ENCODE measurements at regions not wholly inside any gene's neighbourhood (a gene's known extent, or its start where the extent isn't known, plus 50 kb on each side); places are given as distances from the start of the nearest gene placed in this dataset.
"Not testable (repeated sequence)": the region's sequence is repeated elsewhere in the genome, so short reads cannot be mapped to it uniquely, and the experiment has no call there.

DNA sequence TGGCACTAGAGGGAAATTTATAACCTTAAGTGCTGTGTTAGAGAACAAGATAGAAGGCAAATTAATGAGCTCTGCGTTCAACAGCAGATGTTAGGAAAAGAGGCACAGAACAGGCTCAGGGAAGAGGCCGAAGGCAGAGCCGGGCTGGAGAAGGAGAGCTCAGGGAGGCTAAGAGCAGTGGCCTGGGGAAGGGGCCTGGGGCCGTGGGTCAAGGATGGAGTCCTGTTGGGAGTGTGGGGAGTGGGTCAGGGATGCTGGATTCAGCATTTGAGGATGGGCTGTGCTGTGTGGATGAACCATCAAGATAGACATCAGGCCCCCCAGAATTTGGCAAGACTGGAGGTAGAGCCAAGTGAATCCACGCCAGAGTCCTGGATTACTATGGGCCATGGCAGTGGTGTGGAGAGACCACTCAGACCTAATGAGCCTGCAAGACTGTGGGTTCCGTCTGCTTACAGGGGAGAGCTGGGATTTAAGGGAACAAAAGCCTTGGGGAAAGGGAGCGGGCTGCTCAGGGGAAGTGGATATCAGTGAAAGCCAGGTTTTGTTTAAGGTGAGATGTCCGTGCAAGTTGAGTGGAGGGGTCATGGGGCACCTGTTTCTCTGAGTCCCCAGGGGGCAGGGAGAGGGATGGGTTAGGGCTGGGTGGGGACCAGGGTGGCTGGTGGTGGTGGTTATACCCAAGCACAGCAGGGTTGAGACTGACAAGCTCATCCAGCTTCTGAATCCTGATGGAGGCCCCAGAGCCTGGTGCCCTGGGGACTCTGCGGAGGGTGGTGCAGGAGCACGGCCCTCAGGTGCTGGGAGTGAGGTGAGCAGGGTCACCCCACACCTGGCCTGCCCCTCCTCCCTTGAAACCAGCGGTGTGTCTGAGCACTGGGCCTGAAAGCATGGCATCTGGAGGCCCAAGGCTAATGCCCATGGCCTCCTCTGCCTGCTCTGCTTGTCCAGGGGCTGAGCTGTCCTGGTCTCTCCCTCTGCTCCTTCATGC lies 101.7 kb downstream of the BMS1 start:
- DNase-seq (ENCODE audit: low spot score in 2 of 2), result no peak
- no peak for FAIRE-seq

- DNase-seq (ENCODE audit: low spot score in 2 of 2) (no peak), FAIRE-seq (no peak)
Measured at GRCh38 chr10:42885491-42886270, 103.1 kb downstream of the BMS1 start.

DNA sequence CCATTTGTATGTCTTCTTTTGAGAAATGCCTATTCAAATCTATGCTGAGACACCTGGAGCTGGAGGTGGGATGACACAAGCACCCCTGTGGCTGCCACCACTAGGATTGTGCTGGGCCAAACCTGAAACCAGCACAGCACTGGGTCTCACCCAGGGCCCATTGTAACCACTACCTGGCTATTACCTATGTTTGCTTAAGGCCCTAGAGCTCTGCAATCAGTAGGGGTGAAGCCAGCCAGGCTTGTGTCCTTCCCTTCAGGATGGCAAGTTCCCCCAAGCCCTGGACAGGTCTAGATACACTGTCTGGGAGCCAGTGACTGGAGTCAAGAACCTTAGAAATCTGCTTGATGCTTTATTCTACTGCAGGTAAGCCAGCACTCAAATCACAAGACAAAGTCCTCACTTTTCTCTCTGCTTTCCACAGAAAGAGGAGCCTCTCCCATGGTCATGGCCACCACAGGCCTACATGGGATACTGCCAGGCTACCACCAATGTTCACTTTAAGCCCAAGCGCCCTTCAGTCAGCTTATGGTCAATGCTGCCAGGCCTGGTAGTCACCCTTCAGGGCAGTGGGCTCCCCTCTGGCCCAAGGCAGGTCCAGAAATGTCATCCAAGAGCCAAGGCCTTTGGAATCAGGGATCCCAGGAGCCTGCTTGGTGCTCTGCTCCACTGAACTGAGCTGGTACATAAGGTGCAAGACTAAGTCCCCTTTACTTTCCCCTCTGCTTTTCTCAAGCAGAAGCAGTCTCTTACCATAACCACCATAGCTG lies 105.3 kb downstream of the BMS1 start:
- DNase-seq (ENCODE audit: low spot score in 2 of 2), result no peak
- FAIRE-seq, result no peak

- DNase-seq (ENCODE audit: low spot score in 2 of 2), result no peak
- FAIRE-seq, result no peak
Measured at GRCh38 chr10:42888504-42889095, 106.0 kb downstream of the BMS1 start.

DNA sequence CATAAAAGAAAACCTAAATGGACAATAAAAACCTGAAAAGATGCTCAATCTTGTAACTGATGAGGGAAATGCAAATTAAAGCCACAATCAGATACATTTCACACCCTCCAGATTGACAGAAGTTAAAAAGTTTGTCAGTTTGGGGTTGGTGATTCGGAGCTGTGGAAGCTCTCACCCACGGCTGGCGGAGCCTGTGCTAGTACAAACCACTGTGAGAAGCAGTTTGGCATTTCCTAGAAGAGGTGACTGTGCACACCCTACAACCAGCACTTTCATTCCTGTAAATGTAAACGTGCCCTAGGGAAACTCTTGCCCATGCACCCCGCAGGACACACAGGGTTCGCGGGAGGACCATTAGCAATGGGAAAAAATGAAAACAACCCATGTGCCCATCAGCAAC lies 114.1 kb downstream of the BMS1 start:
- no peak for DNase-seq (ENCODE audit: low spot score in 2 of 2)
- FAIRE-seq, result no peak

DNA sequence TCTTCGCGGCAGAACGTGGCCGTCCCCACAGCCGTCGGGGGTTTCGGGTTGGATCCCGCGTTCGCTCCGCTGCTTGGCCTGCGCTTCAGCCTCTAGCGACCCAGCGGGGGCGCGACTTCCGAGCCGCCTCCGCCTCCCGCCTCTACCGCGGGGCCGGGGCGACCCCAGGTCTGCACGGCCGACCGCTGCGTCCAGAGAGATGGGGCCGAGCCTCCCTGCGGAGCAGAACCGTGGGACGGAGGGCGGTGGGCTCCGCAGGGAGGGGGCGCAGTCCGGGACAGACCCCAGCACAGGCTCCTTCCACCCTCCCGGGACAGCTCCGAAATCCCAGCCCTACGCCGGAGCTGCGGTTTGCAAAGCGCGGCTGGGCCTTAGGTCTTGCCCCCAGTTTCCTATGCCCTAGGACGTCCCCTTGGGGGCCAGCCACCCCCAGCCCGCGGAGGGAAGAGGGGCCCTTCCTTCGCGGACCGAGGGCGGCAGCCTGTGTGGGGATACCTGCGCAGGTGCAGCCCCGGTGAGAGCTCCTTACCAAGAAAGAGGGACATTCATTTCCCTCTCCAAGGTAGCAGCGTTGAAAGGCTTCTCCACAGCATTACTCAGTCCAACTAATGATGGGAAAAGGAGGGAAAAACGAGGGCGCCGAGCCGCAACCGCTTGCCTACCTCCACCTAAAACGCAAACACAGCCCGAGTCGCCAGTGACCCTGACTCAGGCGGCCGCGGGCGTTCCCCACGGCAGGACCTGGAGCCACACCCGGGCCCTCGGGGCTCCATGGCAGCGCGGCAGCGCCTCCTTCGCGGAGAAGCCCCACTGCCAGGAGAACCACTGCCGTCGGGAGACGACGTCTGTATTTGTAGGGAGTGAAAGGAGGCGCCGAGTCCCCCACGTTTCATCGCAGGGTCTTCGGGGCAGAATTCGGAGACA lies 115.7 kb downstream of the BMS1 start:
- DNase-seq (ENCODE audit: low spot score in 2 of 2) (no peak), FAIRE-seq (no peak)

DNA sequence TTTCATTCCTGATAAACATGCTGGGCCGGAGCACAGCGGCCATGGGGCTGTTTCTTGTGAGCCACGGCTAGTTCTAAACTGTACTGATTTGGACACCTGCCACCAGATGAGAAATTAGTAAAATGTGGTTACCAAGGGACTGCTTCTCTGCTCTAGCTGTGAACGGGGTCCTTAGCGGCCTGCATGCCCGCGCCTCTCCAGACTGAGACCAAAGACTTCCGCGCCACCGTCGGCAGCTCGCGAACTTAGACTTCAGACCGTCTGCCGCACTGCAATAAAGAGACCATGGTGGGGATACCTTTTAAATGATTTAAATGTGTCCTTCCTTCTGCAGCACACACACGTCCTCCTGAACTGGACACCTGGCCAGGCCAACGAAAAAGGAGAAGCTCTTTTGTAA lies 116.4 kb downstream of the BMS1 start:
- DNase-seq (ENCODE audit: low spot score in 2 of 2) (no peak), FAIRE-seq (no peak)

- FAIRE-seq; DNase-seq (ENCODE audit: low spot score in 2 of 2): not testable (repeated sequence)
Measured at GRCh38 chr10:42900346-42900745, 117.8 kb downstream of the BMS1 start.

GRCh38 chr10:42911359-42911758 lies 128.8 kb downstream of the BMS1 start:
- DNase-seq (ENCODE audit: low spot score in 2 of 2) (no peak), FAIRE-seq (no peak)

DNA sequence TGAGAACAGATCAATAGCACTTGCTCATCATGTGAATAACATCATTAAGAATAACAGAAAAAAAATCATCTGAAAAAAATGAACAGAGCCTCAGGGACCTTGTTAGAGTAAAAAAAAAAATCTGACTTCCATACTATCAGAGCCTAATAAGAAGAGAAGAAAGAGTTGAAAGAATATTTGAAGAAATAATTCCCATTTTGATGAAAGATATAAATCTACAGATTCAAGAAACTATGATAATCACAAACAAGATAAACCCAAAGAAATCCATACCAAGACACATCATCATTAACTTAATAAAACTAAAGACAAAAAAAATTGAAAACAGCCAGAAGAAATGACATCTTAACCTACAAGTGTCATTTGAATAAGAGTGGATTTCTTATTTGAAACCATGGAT lies 134.4 kb downstream of the BMS1 start:
- FAIRE-seq (peak; percentile 43), DNase-seq (ENCODE audit: low spot score in 2 of 2) (no peak)

- no peak for FAIRE-seq
- DNase-seq (ENCODE audit: low spot score in 2 of 2), result no peak
Measured at GRCh38 chr10:42917821-42918220, 135.2 kb downstream of the BMS1 start.

DNA sequence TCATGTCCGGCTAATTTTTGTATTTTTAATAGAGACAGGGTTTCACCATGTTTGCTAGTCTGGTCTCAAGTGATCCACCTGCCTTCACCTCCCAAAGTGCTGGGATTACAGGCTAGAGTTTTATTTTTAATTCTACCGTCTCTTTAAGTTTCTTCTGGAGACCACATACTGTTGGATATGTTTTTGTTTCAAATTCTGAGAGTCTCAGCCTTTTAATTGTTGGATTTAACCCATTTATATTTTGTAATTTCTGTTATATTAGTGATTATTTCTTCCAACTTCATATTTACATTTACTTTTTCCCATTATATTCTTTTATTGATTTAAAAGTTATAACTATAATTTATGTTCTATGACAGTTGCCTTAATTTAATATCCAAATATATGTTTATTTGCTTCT lies 139.4 kb downstream of the BMS1 start:
- DNase-seq (ENCODE audit: low spot score in 2 of 2) (no peak), FAIRE-seq (peak; percentile 8)

DNA sequence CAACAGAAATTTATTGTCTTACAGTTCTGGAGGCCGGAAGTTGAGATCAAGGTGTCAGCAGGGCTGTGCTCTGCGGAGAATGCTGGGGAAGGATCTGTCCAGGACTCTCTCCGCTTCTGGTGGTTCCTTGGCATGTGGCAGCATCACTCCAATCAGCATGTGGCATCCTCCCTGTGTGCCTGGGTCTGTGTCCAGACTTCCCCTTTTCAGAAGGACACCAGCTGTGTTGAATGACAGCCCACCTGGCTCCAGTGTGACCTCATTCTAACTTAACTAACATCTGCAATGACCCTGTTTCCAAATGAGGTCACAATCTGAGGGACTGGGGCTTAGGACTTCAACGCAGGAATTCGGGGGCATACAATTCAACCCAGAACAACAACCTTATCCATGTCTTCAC lies 141.9 kb downstream of the BMS1 start:
- FAIRE-seq (no peak), DNase-seq (ENCODE audit: low spot score in 2 of 2) (no peak)

- FAIRE-seq (no peak), DNase-seq (ENCODE audit: low spot score in 2 of 2) (no peak)
Measured at GRCh38 chr10:42926843-42927242, 144.2 kb downstream of the BMS1 start.

- DNase-seq (ENCODE audit: low spot score in 2 of 2), result no peak
- FAIRE-seq, result no peak
Measured at GRCh38 chr10:42928064-42928463, 145.5 kb downstream of the BMS1 start.

DNA sequence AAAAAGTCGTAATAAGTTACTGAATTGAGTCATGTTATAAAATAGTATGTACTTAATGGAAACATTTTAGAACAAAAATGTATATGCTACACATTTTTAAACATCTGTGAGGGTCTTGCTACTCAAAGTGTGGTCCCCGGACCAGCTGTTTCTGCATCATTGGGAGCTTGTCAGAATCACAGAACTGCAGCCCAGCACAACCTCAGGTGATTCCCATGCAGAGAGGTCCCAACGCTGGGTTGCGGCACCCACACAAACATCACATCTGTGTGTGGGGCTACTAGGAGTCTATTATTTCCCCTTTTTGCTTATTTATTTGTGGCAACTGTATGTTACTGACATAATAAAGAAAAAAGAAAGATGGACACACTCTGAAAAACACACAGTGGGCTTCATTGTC lies 146.6 kb downstream of the BMS1 start:
- DNase-seq (ENCODE audit: low spot score in 2 of 2), result no peak
- FAIRE-seq, result no peak

- no peak for FAIRE-seq
- no peak for DNase-seq (ENCODE audit: low spot score in 2 of 2)
Measured at GRCh38 chr10:42929993-42930392, 146.9 kb upstream of the RET start.

DNA sequence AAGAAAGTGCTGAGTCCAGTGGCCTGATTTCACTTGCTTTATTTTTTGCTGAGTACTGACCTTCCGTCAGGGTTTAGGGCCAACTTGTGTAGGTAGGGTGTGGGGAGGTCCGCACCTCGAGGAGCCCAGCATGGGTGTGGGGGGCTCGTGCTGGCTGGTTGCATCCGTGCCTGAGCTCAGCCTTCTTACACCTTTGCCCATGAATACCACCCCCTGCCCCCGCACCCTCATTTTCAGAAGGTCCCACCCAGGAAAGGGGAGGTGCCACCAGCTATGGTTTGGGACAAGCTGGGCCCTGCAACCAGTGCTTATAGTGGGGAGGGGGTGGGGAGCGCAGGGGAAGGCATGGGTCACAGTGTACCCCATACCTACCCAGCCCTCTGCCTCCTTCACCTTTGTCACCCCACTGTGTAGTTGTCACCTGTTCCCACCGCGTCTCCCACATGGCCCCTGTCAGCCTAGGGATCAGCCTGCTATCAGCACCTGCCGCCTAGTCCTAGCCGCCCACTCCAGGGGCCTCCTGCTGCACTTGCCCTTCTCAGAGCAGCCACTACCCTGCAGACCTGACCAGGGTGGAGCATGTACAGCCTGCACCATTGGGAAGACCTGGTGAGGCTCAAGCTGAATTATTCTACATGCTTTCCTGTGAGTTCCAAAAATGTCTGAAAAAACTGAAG lies 146.2 kb upstream of the RET start:
- FAIRE-seq, result no peak
- no peak for DNase-seq (ENCODE audit: low spot score in 2 of 2)

DNA sequence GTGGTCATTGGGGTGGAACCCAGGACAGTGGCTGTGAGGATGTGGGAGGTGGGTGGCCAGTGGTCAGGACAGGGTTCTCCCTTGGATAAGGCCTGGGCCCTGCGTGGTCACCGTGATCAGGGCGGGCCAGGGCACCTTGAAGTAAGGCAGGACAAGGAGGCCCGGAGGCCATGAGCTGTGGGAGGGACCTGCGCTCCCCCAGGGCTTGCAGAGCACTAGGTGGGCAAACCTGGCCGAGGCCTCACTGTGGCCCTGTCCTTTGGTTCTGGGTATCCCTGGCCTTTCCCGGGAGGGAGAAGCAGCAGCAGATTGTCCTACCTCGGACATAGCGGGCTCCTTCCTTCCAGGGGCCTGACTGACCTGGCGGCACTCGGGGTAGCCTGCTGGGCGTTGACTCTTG lies 144.8 kb upstream of the RET start:
- DNase-seq (ENCODE audit: low spot score in 2 of 2) (no peak), FAIRE-seq (no peak)

Measured in frontal cortex (tissue), 3 donors.